Endothelial cell of umbilical vein (primary cell): ENCODE measurements at regions not wholly inside any gene's neighbourhood (a gene's known extent, or its start where the extent isn't known, plus 50 kb on each side); places are given as distances from the start of the nearest gene placed in this dataset.

Source experiments
- BruUV-seq: library from RNA; stranded (reverse); fragments of 400-500 nt; replicated peaks from 2 replicates; lab custom pipeline; 2021; lab: Mats Ljungman, UMichigan
- CTCF ChIA-PET: fragments of 300-600, 350-600 bp; sonication (Branson Sonifier 250); formaldehyde crosslinking; loops from one replicate; lab custom pipeline; 2021; ENCODE audit warnings: antibody characterized with exemption, inconsistent platforms; lab: Charles Lee
- POLR2A ChIA-PET: fragments of 300-600, 350-600 bp; sonication (Branson Sonifier 250); formaldehyde crosslinking; loops from one replicate; lab custom pipeline; 2021; ENCODE audit warnings: antibody characterized with exemption, inconsistent platforms; lab: Charles Lee
- DNase-seq: peaks from one replicate; pipeline ENCODE4 v3.0.0-alpha.2; 2011; ENCODE audit warnings: low read depth, low spot score
- FAIRE-seq: peaks from 2 replicates; lab custom pipeline; 2011; peaks lifted over from hg19 to GRCh38; lab: Jason Lieb, UNC
- H2AFZ ChIP-seq: 2 replicates; pipeline ENCODE4 v1.6.0; 2012; ENCODE audit warnings: low read depth, low read length, control low read depth, inconsistent platforms
- H3K27ac ChIP-seq: 2 replicates; pipeline ENCODE4 v1.5.1; 2011; ENCODE audit warnings: low read depth, mild to moderate bottlenecking, control low read depth, low read length, moderate library complexity; ENCODE audit not compliant: insufficient read depth
- H3K27me3 ChIP-seq, 2 experiments: 2 replicates each; pipeline versions ENCODE4 v1.6.0 to v1.6.1; 2011; ENCODE audit warnings: low read length in 2 of 2, mixed read lengths in 1 of 2; ENCODE audit not compliant: control insufficient read depth in 2 of 2, insufficient read depth in 2 of 2
- H3K36me3 ChIP-seq, 2 experiments: 2 replicates in 1 of 2; 3 replicates in 1 of 2; pipeline ENCODE4 v1.5.1; 2011; ENCODE audit warnings: low read length in 2 of 2, mild to moderate bottlenecking in 1 of 2, moderate library complexity in 1 of 2; ENCODE audit not compliant: control insufficient read depth in 2 of 2, insufficient read depth in 2 of 2; ENCODE audit errors: extremely low read depth in 1 of 2
- H3K4me1 ChIP-seq: 3 replicates; pipeline ENCODE4 v1.5.1; 2011; ENCODE audit warnings: mild to moderate bottlenecking, low read length; ENCODE audit not compliant: control insufficient read depth, insufficient read depth; ENCODE audit errors: extremely low read depth
- H3K4me2 ChIP-seq: 2 replicates; pipeline ENCODE4 v1.6.1; 2011; ENCODE audit warnings: low read length, control low read depth, mixed read lengths; ENCODE audit not compliant: insufficient read depth
- H3K4me3 ChIP-seq, 3 experiments: fragments of 200-600 bp in 1 of 3; sonication (generic), shearing (Covaris generic) in 1 of 3; replicated peaks in 1 of 3; 2 replicates each; pipeline ENCODE4 v1.5.1; 2011 to 2016; ENCODE audit warnings: control low read depth in 3 of 3, low read length in 3 of 3, mild to moderate bottlenecking in 2 of 3, inconsistent platforms in 1 of 3, low read depth in 1 of 3, moderate library complexity in 1 of 3; ENCODE audit not compliant: insufficient read depth in 1 of 3
- H3K79me2 ChIP-seq: 2 replicates; pipeline ENCODE4 v1.6.0; 2012; ENCODE audit warnings: low read length, inconsistent platforms; ENCODE audit not compliant: control insufficient read depth, insufficient read depth
- H3K9ac ChIP-seq: replicated peaks from 2 replicates; pipeline ENCODE3; 2011; ENCODE audit warnings: low read length, control low read depth; ENCODE audit not compliant: insufficient read depth; ENCODE audit errors: extremely low read depth
- H3K9me1 ChIP-seq: replicated peaks from 3 replicates; pipeline ENCODE4 v1.6.0; 2011; ENCODE audit warnings: mild to moderate bottlenecking, low read length; ENCODE audit not compliant: control insufficient read depth, insufficient read depth; ENCODE audit errors: extremely low read depth
- H3K9me3 ChIP-seq: replicated peaks from 2 replicates; pipeline ENCODE4 v1.5.1; 2012; ENCODE audit warnings: low read length, inconsistent platforms; ENCODE audit not compliant: control insufficient read depth, insufficient read depth
- H4K20me1 ChIP-seq: replicated peaks from 2 replicates; pipeline ENCODE3; 2011; ENCODE audit warnings: mild to moderate bottlenecking, low read length; ENCODE audit not compliant: control insufficient read depth, insufficient read depth; ENCODE audit errors: extremely low read depth
- EZH2 ChIP-seq: IDR thresholded peaks from 2 replicates; pipeline ENCODE4 v1.6.1; 2012; ENCODE audit warnings: borderline replicate concordance, low read depth, mild to moderate bottlenecking, moderate library complexity, low read length, inconsistent platforms; ENCODE audit not compliant: severe bottlenecking
- FOS ChIP-seq: IDR thresholded peaks from 2 replicates; pipeline ENCODE4 v1.6.1; 2011; ENCODE audit warnings: mild to moderate bottlenecking, low read length, moderate library complexity, borderline replicate concordance; ENCODE audit not compliant: insufficient read depth
- GATA2 ChIP-seq: IDR thresholded peaks from 2 replicates; pipeline ENCODE4 v1.7.0; 2011; ENCODE audit warnings: low read depth, mild to moderate bottlenecking, moderate library complexity, mixed read lengths, low read length; ENCODE audit not compliant: insufficient read length, insufficient read depth
- JUN ChIP-seq: IDR thresholded peaks from 2 replicates; pipeline ENCODE4 v1.6.1; 2011; ENCODE audit warnings: borderline replicate concordance, low read depth; ENCODE audit not compliant: insufficient read length, insufficient read depth
- MAX ChIP-seq: IDR thresholded peaks from 2 replicates; pipeline ENCODE4 v1.6.1; 2011; ENCODE audit not compliant: insufficient read depth, insufficient read length
- MYC ChIP-seq: IDR thresholded peaks from one replicate; pipeline ENCODE4 v1.6.1; 2011; ENCODE audit warnings: mild to moderate bottlenecking, low read depth, low read length
- POLR2A ChIP-seq: IDR thresholded peaks from 2 replicates; pipeline ENCODE4 v1.6.1; 2012; ENCODE audit warnings: low read depth, mild to moderate bottlenecking, control low read depth, low read length
- POLR2AphosphoS5 ChIP-seq: IDR thresholded peaks from 2 replicates; pipeline ENCODE4 v1.6.1; 2012; ENCODE audit warnings: low read depth, mild to moderate bottlenecking, control low read depth, low read length, moderate library complexity; ENCODE audit not compliant: insufficient read depth
- dilution Hi-C: fragments of 300-500 bp; cut with MboI; formaldehyde crosslinking; loops from one replicate; pipeline ENCODE4 v1.15.0; 2019; ENCODE audit warnings: low sequenced_read_pairs; ENCODE audit not compliant: extremely low pct_ligation_motif_present
- intact Hi-C: fragments of 100-400 bp; cut with micrococcal nuclease; formaldehyde crosslinking; loops from one replicate; pipeline ENCODE4 v1.10.0; 2022
- TF ChIP-seq, protein P1 (sequence below), 2 donors: IDR thresholded peaks; 1 replicate in 1 of 2; 2 replicates in 1 of 2; pipeline ENCODE4 v1.5.1; 2011; ENCODE audit warnings: low read length in 2 of 2, mild to moderate bottlenecking in 2 of 2, moderate library complexity in 2 of 2, control low read depth in 1 of 2, inconsistent platforms in 1 of 2, low read depth in 1 of 2; ENCODE audit not compliant: insufficient read depth in 1 of 2; ENCODE audit errors: extremely low read depth in 1 of 2

GRCh38 chr5:63323926-63324325 is 638.3 kb downstream of the HTR1A start:
- H3K27ac ChIP-seq: no peak overlapping the region
- H3K36me3 ChIP-seq: no peaks in the 10 kb centered on the region
- H3K27me3 ChIP-seq: no peaks in the 10 kb centered on the region
- BruUV-seq: no TSS peak
- ChIA-PET CTCF (no interaction called here), POLR2A (no interaction called here)
- intact Hi-C loops: no loop called here
- no peak overlapping the region for H3K4me2 ChIP-seq
- H2AFZ ChIP-seq: no peak overlapping the region
- no peak for TF ChIP-seq FOS
- TF ChIP-seq MYC: no peak
- TF ChIP-seq POLR2A: no peak
- TF ChIP-seq, protein P1, sequence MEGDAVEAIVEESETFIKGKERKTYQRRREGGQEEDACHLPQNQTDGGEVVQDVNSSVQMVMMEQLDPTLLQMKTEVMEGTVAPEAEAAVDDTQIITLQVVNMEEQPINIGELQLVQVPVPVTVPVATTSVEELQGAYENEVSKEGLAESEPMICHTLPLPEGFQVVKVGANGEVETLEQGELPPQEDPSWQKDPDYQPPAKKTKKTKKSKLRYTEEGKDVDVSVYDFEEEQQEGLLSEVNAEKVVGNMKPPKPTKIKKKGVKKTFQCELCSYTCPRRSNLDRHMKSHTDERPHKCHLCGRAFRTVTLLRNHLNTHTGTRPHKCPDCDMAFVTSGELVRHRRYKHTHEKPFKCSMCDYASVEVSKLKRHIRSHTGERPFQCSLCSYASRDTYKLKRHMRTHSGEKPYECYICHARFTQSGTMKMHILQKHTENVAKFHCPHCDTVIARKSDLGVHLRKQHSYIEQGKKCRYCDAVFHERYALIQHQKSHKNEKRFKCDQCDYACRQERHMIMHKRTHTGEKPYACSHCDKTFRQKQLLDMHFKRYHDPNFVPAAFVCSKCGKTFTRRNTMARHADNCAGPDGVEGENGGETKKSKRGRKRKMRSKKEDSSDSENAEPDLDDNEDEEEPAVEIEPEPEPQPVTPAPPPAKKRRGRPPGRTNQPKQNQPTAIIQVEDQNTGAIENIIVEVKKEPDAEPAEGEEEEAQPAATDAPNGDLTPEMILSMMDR (IDR thresholded peaks at IDR 0.05; ENCODE audit: extremely low read depth in 1 of 2, insufficient read depth in 1 of 2, low read depth in 1 of 2, low read length in 2 of 2): no peak
- no peak for TF ChIP-seq GATA2
- TF ChIP-seq POLR2AphosphoS5: no peak
- no peak for TF ChIP-seq MAX
- TF ChIP-seq JUN: no peak
- TF ChIP-seq EZH2: no peak
- H3K79me2 ChIP-seq: no peaks in the 10 kb centered on the region
- H3K9me1 ChIP-seq: no peaks in the 10 kb centered on the region
- H4K20me1 ChIP-seq: no peaks in the 10 kb centered on the region
- dilution Hi-C loops: no loop called here
- H3K4me1 ChIP-seq: no peaks in the 10 kb centered on the region
- FAIRE-seq (no peak), DNase-seq (no peak)
- H3K4me3 ChIP-seq: no peak overlapping the region
- no peak overlapping the region for H3K9ac ChIP-seq
- no peaks in the 10 kb centered on the region for H3K9me3 ChIP-seq
